HepG2 (cell line): ENCODE measurements at regions not wholly inside any gene's neighbourhood (a gene's known extent, or its start where the extent isn't known, plus 50 kb on each side); places are given as distances from the start of the nearest gene placed in this dataset.

Experiments
- ATAC-seq: fragments of 200-7000 bp; cut with Tn5 transposase; 3 replicates; pipeline ENCODE4 v1.9.1; 2020; ENCODE audit warnings: mild to moderate bottlenecking, moderate library complexity
- BruUV-seq: library from RNA; stranded (reverse); fragments of 400-500 nt; replicated peaks from 2 replicates; lab custom pipeline; 2021; lab: Mats Ljungman, UMichigan
- CTCF ChIA-PET: fragments of 300-600 bp; formaldehyde crosslinking; extraction: SDS; loops from one replicate; lab custom pipeline; 2021; ENCODE audit warnings: low total read pairs, inconsistent platforms, low intra/inter-chr PET ratio; lab: Yijun Ruan, JAX
- POLR2A ChIA-PET: fragments of 350-600 bp; sonication (Branson Sonifier 250); formaldehyde crosslinking; loops from one replicate; lab custom pipeline; 2020; ENCODE audit warnings: antibody characterized with exemption, inconsistent platforms; lab: Yijun Ruan, JAX
- DNase-seq: peaks from one replicate; pipeline ENCODE4 v3.0.0-alpha.2; 2015; ENCODE audit warnings: low spot score
- FAIRE-seq: peaks from 3 replicates; lab custom pipeline; 2011; peaks lifted over from hg19 to GRCh38; lab: Jason Lieb, UNC
- H2AFZ ChIP-seq: one replicate; pipeline ENCODE4 v1.6.1; 2011; ENCODE audit warnings: low read length, inconsistent platforms
- H3K27ac ChIP-seq: fragments of 300-600 bp; 3 replicates; pipeline ENCODE4 v1.8.0; 2011; ENCODE audit warnings: mixed run types, mild to moderate bottlenecking, mixed read lengths, low read length, inconsistent platforms; ENCODE audit not compliant: insufficient read depth; ENCODE audit errors: extremely low read length
- H3K27me3 ChIP-seq, 2 experiments: fragments of 200-600 bp in 1 of 2; 2 replicates in 1 of 2; 3 replicates in 1 of 2; pipeline versions ENCODE4 v1.6.0 to v1.8.0; 2011; ENCODE audit warnings: low read length in 2 of 2, mild to moderate bottlenecking in 2 of 2, moderate library complexity in 2 of 2, inconsistent platforms in 1 of 2; ENCODE audit not compliant: insufficient read depth in 2 of 2, control insufficient read depth in 1 of 2
- H3K36me3 ChIP-seq, 2 experiments: fragments of 200-600 bp in 1 of 2; replicated peaks in 1 of 2; 2 replicates in 1 of 2; 3 replicates in 1 of 2; pipeline versions ENCODE4 v1.5.1 to v1.8.0; 2011; ENCODE audit warnings: low read length in 2 of 2, inconsistent platforms in 1 of 2; ENCODE audit not compliant: insufficient read depth in 2 of 2, control insufficient read depth in 1 of 2
- H3K4me1 ChIP-seq: 2 replicates; pipeline ENCODE4 v1.5.1; 2012; ENCODE audit warnings: low read length, inconsistent platforms; ENCODE audit not compliant: insufficient read depth
- H3K4me2 ChIP-seq: 2 replicates; pipeline ENCODE4 v1.6.0; 2011; ENCODE audit warnings: low read depth, low read length, inconsistent platforms
- H3K4me3 ChIP-seq, 3 experiments: fragments of 200-600 bp in 1 of 3; sonication (generic), shearing (Covaris generic) in 1 of 3; replicated peaks in 1 of 3; 2 replicates each; pipeline ENCODE4 v1.5.1; 2011 to 2016; ENCODE audit warnings: low read length in 3 of 3, inconsistent platforms in 2 of 3, low read depth in 2 of 3, mild to moderate bottlenecking in 2 of 3, control low read depth in 1 of 3, mixed read lengths in 1 of 3; ENCODE audit not compliant: insufficient read depth in 1 of 3
- H3K79me2 ChIP-seq: one replicate; pipeline ENCODE4 v1.6.1; 2011; ENCODE audit warnings: low read length, inconsistent platforms; ENCODE audit not compliant: insufficient read depth
- H3K9ac ChIP-seq: 2 replicates; pipeline ENCODE4 v1.6.0; 2011; ENCODE audit warnings: mild to moderate bottlenecking, low read depth, low read length, inconsistent platforms; ENCODE audit not compliant: insufficient read depth
- H3K9me3 ChIP-seq: 2 replicates; pipeline ENCODE4 v1.5.1; 2012; ENCODE audit warnings: mild to moderate bottlenecking, low read length
- H4K20me1 ChIP-seq: 2 replicates; pipeline ENCODE4 v1.6.0; 2011; ENCODE audit warnings: inconsistent platforms, mild to moderate bottlenecking, low read length, moderate library complexity; ENCODE audit not compliant: insufficient read depth
- CENPBD1 ChIP-seq: sonication (generic); formaldehyde crosslinking; IDR thresholded peaks from 2 replicates; pipeline ENCODE4 v1.8.0; 2022; ENCODE audit warnings: missing genetic modification reagents, low read depth, mild to moderate bottlenecking, borderline replicate concordance
- CERS6 ChIP-seq: sonication (generic); formaldehyde crosslinking; IDR thresholded peaks from 2 replicates; pipeline ENCODE4 v1.5.0; 2020; ENCODE audit warnings: missing genetic modification reagents
- MNT ChIP-seq: fragments of 450-650 bp; IDR thresholded peaks from 2 replicates; pipeline ENCODE4 v1.6.1; 2016
- NFATC3 ChIP-seq: sonication (generic); formaldehyde crosslinking; IDR thresholded peaks from 2 replicates; pipeline ENCODE4 v1.5.1; 2020; ENCODE audit warnings: mild to moderate bottlenecking, missing genetic modification reagents
- NKX3-1 ChIP-seq: sonication (generic); formaldehyde crosslinking; IDR thresholded peaks from 2 replicates; pipeline ENCODE4 v1.5.0; 2020; ENCODE audit warnings: missing genetic modification reagents
- SRF ChIP-seq: IDR thresholded peaks from 2 replicates; pipeline ENCODE4 v1.6.1; 2011; ENCODE audit warnings: mild to moderate bottlenecking, low read depth, low read length, moderate library complexity
- ZNF280B ChIP-seq: sonication (generic); formaldehyde crosslinking; IDR thresholded peaks from 2 replicates; pipeline ENCODE4 v1.5.0; 2020; ENCODE audit warnings: missing genetic modification reagents, mild to moderate bottlenecking, borderline replicate concordance
- ZNF333 ChIP-seq: sonication (generic); formaldehyde crosslinking; IDR thresholded peaks from 2 replicates; pipeline ENCODE4 v1.4.0; 2020; ENCODE audit warnings: mild to moderate bottlenecking, missing genetic modification reagents, borderline replicate concordance
- ZNF510 ChIP-seq: sonication (generic); formaldehyde crosslinking; IDR thresholded peaks from 2 replicates; pipeline ENCODE4 v1.4.0; 2020; ENCODE audit warnings: low read depth, mild to moderate bottlenecking, missing genetic modification reagents
- ZUFSP ChIP-seq: sonication (generic); formaldehyde crosslinking; IDR thresholded peaks from 2 replicates; pipeline ENCODE4 v1.9.0; 2021; ENCODE audit warnings: missing genetic modification reagents, mild to moderate bottlenecking, borderline replicate concordance
- WGBS: methylation state at CpG from one replicate; pipeline ENCODE4 v1.1.6; 2017; ENCODE audit warnings: low lambda C conversion rate; 5-methylcytosine and 5-hydroxymethylcytosine counted together
- in situ Hi-C: cut with HindIII; loops from 2 replicates; pipeline ENCODE4 v1.10.0; 2017; ENCODE audit warnings: low pct_unique_long_range_greater_than_20kb; ENCODE audit not compliant: extremely low pct_ligation_motif_present
- intact Hi-C: fragments of 100-400 bp; cut with micrococcal nuclease; formaldehyde crosslinking; loops from one replicate; pipeline ENCODE4 v1.10.0; 2022; ENCODE audit not compliant: unreplicated experiment

GRCh38 chr10:10687751-10688150, 329.9 kb upstream of the CELF2 start:
- H3K27ac ChIP-seq: no peak overlapping the region
- whole genome bisulfite sequencing: under 1% methylated on average over 4 of the region's 4 CpGs
- H3K79me2 ChIP-seq: no peaks in the 10 kb centered on the region
- no peaks in the 10 kb centered on the region for H4K20me1 ChIP-seq
- in situ Hi-C loops (no loop called here), intact Hi-C loops (no loop called here)
- no peaks in the 10 kb centered on the region for H3K4me1 ChIP-seq
- peaks cover 67% of the 10 kb centered on the region for H3K9me3 ChIP-seq
- FAIRE-seq (no peak), DNase-seq (no peak), ATAC-seq (no peak)
- ChIA-PET CTCF (no interaction called here), POLR2A (no interaction called here)
- no peak overlapping the region for H3K4me2 ChIP-seq
- no peak overlapping the region for H3K9ac ChIP-seq
- BruUV-seq: no TSS peak
- no peaks in the 10 kb centered on the region for H3K27me3 ChIP-seq
- no peak overlapping the region for H3K4me3 ChIP-seq
- no peak for TF ChIP-seq SRF
- no peak for TF ChIP-seq MNT
- TF ChIP-seq ZNF333 (CRISPR knock-in tag): no peak
- TF ChIP-seq NKX3-1 (CRISPR knock-in tag): no peak
- TF ChIP-seq CERS6 (CRISPR knock-in tag): no peak
- TF ChIP-seq ZNF510 (CRISPR knock-in tag): no peak
- no peak for TF ChIP-seq NFATC3
- TF ChIP-seq ZNF280B (CRISPR knock-in tag): no peak
- no peak for TF ChIP-seq ZUFSP
- no peak for TF ChIP-seq CENPBD1 (CRISPR knock-in tag)
- H3K36me3 ChIP-seq: no peaks in the 10 kb centered on the region
- H2AFZ ChIP-seq: no peak overlapping the region
